SKM-1 (cell line): ENCODE measurements at regions not wholly inside any gene's neighbourhood (a gene's known extent, or its start where the extent isn't known, plus 50 kb on each side); places are given as distances from the start of the nearest gene placed in this dataset.
"Not testable (repeated sequence)": the region's sequence is repeated elsewhere in the genome, so short reads cannot be mapped to it uniquely, and the experiment has no call there.

Experiments used
- DNase-seq: peaks from one replicate; lab custom pipeline; 2025; ENCODE audit not compliant: unreplicated experiment; lab: John Stamatoyannopoulos, UW

DNA sequence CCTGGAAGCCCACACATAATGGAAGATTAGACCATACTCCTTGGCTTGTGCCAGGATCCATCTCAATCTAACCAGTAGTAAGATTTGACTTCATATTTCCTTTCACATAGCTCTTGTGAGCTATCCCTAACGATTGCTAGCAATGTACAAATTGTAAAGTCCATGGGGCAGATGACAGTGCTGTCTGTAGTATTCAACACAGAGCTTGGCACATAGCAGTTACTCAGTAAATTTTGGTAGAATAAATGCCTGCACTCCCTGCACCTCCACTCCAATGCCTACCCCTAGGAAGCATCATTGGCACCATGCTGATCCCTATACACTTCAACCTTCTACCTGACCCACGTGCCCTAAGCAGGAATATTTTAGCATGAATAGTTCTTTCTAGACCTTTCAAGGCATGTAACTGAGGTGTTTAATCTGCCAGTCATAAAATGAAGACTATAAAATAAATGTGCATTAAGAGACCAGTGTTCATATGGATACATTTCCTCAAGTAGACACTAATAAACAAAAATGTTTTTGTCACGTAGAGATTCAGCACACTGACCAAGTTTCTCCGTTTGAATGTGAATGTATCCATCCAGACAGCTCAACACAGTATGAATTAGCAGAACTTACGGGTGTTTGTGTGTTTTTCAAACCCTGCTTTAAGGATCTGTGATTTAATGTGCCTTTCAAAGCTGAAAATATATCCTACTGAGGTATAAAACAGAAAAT lies 98.8 kb downstream of the BMP4 start:
- DNase-seq = no peak

DNA sequence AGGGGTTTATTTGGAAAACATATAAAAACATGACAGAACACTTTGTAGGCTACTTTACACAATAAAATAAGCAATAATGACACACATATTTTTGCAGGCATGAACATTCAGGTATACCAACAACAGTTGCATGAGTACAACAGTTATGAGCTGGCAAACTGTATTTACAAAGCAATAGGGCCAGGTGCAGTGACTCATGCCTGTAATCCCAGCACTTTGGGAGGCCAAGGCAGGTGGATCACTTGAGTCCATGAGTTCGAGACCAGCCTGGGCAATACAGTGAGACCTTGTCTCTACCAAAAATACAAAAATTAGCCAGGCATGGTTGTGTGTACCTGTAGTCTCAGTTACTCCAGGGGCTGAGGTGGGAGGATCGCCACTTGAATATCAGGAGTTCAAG lies 101.1 kb downstream of the BMP4 start:
- no peak for DNase-seq

DNA sequence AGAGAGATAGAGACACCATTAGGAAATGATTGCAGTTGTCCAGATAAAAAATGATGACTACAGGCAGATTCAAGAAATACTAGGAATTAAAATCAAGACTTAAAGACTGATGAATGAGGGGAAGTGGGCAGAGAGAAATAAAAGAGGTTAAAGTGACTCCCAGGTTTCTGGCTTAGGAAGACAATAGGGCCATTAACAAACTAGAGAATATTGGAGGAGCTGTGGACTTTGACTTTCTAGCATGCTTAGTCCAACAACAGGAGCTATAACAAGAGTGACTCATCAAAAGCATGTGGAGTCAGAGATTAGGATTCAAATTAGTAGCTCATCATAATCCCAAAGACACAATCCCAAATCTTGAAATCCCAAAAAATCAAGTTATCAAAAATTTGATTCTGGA lies 101.5 kb downstream of the BMP4 start:
- DNase-seq = no peak

DNA sequence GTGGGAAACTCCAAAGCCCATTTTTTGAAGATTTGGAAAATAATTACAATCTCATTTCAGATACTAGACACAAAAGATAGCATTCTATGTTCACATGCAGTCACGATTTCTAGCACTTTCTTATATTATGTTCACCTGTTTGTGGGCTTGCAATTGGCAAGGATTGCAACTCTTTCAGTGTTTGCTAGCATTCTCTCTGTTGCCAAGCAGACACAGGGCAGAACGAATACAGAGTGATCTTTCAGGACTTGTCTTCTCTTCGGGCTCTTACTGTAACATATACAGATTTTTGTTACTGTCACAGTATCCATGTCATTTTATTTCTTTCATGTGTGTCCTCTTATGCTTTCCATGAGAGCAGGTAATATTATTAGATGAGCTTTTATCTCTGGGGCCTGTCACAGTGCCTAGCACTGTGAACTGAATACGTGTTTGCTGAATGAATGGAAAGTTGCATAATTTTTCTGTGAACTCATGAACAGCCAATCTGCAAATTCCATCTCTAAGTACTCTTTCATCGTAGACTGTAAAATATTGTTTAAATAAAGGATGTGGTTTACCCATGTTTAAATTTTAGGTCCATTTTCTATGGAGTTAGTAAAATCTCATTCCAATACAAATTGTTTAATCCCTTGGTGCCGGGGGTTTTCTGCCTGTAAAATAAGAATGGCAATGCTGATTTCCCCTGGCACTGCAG lies 105.1 kb downstream of the BMP4 start:
- no peak for DNase-seq

DNA sequence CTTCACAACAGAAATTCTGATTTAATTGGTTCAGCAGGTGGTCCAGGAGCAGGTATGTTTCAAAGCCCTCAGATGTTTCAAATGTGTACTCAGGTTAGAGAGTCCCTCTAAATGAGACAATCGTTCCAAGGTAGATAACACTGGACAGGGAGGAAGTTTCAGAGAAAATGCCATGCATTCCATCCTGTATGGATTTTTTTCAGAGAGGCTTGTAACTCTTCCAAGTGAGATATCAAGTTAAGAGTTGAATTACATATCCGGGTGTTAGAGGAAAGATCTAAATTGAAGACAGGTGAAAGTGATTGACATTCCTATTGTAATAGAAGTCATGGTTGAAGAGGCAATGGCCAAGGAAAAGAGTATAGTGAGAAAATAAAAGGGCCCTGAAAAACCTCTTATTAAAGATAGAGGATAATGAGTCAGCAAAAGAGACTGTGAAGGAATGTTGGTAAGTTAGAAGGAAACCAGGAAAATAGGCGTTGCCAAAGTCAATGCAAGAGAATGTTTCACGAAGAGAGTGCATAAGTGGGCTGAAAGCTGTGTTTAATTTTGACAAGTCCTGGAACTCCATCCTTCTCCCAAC lies 105.8 kb downstream of the BMP4 start:
- no peak for DNase-seq

DNA sequence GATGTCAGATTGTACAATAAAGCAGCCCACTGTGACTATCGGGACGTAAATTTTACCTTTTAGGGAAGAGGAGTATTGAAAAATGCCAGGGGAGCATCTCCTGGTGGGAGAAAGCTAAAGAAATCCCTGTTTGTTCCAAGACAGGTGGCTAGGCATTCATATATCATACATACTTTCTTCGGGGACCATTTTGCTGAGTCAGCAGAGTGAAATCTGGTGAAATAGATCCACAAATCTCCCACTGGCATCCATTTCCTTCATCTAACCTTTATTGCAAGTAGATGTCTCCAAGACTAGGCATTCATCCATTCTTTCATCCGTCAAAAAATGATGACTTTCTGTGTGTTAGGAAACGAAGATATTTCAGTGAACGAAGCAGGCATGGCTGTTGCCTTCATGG lies 107.1 kb downstream of the BMP4 start:
- no peak for DNase-seq

DNA sequence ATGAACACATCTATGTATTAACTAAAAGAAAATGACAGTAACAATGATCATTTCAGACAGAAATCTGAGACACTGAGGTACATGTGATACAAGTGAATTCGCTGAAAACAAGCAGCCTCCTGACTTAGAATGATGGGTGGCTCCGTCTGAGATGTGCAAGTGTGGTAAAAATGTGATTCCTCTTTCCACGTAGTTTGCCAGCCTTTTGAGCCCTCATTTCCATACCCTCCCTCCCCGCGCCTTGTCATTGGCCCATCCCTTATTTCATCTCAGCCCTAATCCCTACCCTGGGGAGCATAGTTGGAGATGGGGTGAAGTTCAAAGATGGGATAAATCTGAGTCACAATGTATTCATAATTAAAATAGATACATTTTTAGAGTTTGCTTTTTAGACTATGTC lies 107.8 kb downstream of the BMP4 start:
- DNase-seq = no peak

DNA sequence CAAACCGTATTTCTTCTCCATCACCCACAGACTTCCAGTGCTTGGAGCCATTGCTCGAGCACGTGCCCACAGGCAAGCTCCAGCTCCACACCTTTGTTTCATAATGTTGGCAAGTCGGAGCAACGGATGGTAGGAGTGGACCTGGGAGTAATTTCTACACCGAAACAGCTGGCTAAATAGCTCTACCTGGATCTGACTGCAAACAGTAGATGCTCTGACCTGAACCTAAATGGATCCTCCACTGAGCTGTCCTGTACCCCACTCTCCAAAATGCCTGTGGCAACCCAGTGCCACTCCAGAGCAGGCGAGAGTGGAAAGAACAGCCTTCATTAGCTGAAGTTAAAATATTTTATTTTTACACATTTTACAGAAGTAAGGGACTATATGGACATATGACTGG lies 108.7 kb downstream of the BMP4 start:
- DNase-seq = no peak

DNA sequence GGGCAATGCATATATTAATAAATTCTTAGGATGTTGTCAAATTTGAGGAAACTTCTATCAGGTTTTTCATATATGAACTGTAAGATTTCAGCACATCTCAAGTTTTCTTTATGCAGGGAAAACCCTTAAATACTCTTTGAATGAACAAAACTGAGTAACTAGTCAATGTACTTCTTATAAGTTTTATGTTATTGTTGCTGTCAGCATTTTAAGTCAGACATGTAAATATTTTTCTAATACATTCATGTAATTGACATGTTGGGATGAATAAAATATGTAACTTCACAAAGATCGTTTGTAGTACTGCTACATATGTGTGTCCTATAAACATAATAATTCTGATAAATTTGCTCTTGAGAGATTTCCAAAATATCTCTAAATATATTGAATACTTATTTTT lies 109.6 kb downstream of the BMP4 start:
- no peak for DNase-seq

DNA sequence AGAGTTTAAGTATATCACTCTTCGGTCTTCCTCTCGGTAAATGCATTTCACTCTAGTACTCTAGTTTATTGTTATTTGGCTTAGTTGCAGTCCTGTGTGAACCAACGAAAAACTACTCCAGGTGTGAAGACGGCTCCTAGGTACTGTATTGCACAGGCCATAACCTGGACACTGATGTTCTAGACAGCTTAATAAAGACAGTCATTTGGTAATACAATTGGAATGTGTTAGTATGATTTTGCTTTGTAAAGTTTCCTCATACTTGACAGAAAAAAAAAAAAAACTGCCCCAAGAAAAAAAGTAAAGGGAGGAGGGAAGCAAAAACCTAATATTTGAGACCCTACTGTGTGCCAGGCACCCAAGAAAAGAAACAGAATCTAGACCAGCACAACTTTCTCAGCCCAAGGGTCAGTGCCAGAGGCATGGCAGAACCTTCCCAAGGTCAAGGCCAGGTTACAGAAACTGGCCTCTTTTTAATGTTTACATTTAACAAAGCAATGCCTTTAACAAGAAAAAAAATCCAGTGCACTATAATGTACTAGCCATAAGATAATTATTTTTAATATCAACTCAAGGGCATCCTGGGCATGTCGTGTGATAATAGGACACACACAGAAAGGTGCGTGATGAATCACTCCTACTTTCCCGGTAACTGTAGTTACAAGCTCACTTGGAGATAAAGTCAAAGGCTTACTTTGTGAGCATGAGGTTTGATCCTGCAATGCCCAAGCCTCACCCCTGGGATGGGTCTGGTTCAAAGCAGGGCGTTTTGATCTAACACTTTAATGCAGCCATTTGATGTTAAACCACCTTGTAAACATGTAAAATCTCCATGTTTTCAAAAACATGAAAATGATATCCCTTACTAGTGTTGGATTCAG lies 110.6 kb downstream of the BMP4 start:
- no peak for DNase-seq

DNA sequence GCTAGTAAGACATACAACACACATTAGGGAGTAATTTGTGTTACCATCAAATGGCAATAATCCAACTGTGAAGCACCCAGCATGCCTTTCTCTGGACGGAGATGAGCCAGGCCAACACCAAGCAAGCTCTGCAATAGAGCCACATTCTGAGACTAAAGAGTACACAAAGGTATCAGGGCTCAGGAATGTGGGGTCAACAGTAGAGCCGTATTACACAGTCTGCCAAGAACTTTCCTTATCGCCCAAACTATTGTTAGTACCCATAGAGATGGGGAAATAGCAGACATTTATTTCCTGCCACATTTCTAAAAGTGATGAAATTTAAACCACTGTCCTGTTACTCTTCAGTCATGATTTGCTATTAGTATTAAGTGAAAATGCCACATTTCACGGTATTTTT lies 113.7 kb downstream of the BMP4 start:
- DNase-seq = no peak

DNA sequence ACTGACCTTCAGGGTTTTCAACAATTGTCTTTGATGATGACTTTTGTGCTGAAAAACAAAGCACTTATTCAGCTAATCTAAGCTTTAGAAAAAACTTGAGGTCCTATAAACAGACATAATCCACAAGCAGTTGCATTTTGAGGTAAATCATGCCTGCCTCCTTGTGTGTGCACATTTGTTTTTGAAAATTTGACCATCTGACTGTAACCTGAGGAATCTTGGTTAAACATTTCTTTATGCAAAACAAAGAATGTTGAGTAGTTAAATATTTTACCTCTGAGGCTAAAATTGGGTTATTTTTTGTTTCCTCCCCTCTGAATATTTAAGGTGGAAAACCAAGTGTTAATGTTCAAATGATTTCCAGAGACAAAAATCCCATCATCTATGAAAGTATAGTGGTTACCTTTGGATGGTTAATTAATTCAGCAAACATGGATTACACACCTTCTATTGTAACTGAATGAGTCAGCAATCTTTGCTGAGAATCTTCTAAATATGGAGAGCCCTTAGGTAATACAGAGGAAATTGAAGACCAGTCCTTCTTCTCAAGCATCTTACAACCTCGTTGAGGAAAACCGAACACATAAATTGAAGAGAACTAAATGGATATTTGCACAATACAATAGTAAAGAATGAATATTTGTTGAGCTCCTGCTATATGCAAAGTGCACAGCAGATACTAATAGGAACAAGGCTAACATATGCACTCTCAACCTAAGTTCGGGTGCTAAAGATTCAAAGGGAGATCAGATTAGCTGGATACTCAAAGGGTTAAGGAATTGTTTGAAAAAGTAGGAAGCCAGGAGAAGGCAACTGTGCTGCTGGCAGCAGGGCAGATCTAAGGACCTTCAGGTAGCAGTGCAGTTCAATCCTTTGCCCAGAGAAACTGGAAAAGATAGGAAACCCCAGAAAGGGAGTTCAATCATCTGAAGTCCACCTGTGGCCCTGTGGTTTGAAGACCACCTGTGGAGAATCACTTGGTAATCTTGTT lies 115.2 kb downstream of the BMP4 start:
- DNase-seq = no peak

DNA sequence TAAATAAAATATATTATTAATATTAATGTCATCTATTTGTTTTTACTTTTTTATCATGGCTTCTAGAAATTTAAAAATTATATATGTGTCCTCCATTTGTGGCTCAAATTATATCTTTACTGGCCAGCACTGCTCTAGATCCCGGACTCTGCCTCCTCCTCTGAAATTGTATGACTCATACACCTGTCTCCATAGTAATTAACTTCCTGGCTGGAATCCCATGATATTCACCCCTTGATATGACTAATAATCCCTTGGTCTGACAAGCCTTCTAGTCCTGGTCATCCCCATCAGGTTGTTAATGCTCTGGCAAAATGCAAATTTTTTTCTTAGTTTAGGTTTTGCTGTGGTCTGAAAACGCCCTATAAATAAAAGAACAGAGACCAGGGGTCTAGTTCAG lies 116.2 kb downstream of the BMP4 start:
- DNase-seq = no peak

DNA sequence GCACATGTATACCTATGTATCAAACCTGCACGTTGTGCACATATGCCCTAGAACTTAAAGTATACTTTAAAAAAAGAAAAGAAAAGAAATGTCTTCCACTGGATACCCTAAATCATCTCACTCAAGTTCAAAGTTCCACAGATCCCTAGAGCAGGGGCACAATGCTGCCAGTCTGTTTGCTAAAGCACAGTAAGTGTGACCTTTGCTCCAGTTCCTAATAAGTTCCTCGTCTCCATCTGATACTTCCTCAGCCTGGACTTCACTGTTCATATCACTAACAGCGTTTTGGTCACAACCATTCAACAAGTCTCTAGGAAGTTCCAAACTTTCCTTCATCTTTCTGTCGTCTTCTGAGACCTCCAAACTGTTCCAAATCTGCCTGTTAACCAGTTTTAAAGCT lies 118.3 kb downstream of the BMP4 start:
- no peak for DNase-seq

DNA sequence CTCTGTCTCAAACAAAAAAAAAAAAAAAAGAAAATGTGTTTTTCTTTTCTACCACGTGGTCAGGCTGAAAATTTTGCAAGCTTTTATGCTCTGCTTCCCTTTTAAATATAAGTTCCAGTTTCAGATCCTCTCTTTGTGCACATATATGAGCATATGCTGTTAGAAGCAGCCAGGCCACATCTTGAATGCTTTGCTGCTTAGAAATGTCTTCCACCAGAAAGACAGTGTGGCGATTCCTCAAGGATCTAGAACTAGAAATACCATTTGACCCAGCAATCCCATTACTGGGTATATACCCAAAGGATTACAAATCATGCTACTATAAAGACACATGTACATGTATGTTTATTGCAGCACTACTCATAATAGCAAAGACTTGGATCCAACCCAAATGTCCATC lies 119.0 kb downstream of the BMP4 start:
- DNase-seq = not testable (repeated sequence)

DNA sequence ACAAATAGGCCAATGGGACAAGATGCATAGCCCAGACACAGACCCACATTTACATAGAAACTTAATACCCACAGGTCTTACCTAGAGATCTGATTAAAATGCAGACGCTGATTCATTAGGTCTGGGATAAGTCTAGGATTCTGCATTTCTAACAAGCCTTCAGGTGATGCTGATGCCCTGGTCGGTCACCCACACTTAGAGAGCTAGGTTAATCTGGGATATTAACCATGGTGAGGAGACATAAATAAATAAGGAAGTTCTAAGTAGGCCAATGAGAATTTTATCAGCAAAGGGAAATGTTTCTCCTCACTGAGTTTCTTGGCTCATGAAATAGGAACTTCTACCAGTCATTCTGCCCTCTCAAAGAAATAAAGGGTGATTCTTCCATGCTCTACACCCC lies 120.1 kb downstream of the BMP4 start:
- no peak for DNase-seq

DNA sequence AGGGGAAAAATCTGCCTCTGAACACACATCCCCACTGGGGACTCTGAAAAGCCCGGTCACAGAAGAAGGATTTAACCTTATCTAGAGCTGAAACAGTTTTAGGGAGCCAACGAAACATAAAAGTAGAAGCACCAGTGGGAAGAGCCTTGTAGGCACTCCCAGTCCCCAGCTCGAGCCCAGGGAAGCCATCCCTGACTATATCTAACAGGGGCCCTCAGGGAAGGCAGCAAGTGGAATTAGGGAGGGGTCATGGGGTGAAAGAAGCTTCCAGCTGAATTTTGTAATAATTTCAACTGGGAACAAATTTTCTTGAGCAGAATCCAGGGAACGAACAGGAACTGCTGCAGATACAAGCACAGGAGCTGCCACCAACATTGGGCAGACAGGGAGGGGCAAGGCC lies 127.8 kb downstream of the BMP4 start:
- no peak for DNase-seq

DNA sequence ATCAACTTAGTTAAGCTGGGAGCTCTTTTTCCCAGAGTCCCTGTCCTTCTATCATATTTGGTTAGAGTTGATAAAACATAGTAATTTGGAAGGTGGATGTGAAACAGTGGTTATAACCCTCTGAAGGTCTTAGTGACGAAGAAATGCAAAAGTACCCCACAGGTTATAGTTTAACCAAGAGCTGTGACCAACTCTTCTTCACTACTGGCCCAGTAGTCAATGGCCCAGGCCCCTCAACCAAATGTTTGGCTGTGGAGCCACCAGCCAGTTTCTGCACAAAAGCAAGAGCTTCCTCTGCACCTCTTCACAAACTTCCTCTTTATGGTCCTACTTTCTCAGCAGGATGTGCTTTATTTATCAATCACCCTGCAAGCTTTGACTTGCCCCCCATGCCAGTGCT lies 132.6 kb downstream of the BMP4 start:
- no peak for DNase-seq

DNA sequence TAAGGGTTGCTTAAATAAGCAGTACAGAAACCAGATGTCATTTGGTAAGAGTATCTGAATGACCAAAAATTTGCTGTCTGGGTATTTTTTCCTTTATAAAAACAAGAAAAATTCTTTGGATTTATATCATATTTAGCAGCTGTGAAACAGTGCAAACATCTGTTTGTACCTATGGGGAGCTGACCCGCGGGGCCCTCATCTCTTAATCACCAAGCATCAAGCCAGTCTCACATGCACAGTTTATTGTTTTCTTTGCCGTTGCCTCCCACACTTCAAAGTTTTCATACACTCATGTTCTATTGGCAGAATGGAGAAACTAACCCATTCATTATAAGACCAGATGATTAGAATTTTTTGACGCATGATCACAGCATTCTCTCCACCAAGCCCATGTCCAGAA lies 142.2 kb downstream of the BMP4 start:
- DNase-seq = no peak

DNA sequence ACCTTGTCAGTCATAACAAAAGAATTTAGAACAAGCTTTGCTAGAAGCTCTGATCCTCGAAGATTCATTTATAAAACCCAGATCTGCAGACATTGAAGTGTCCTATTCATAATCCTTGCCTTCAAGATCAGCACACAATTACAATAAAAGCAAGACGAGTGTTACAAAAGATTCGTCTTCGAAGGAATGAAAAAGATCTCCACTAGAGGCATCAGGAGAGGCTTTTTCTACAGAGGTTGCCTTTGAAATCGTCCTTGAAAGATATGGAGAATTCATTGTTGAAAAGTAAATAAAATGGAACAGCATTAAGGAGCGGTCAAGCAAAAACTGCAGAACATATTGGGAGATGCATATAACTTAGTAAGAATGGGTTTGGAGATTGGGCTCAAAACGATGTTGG lies 146.4 kb downstream of the BMP4 start:
- DNase-seq = no peak
